ENCODE measurements at regions not wholly inside any gene's neighbourhood (a gene's known extent, or its start where the extent isn't known, plus 50 kb on each side); places are given as distances from the start of the nearest gene placed in this dataset.

GRCh38 chr18:25563816-25564683 lies 212.1 kb upstream of the ZNF521 start:
- WGBS, 2 donors = 85 to 90% methylated on average over 16 of the region's 16 CpGs
- intact Hi-C loops (cut with DNase I) = no loop called here
- Histone ChIP-seq H3K27ac (no peak overlapping the region), H3K4me3 (replicated peaks in 1 of 3) (no peak overlapping the region), H3K4me1 (no peaks in the 10 kb centered on the region), H3K9me3 (no peaks in the 10 kb centered on the region), H3K36me3 (no peaks in the 10 kb centered on the region), H3K27me3 (no peaks in the 10 kb centered on the region)
- DNase-seq = no peak
- no peak for TF ChIP-seq POLR2A (IDR thresholded peaks at IDR 0.05)
- no peak for TF ChIP-seq CTCF (IDR thresholded peaks at IDR 0.05)

GRCh38 chr18:25563346-25563745 lies 211.4 kb upstream of the ZNF521 start:
- Histone ChIP-seq H3K4me3 (replicated peaks in 1 of 3) (no peak overlapping the region), H3K4me1 (no peaks in the 10 kb centered on the region), H3K9me3 (no peaks in the 10 kb centered on the region), H3K27me3 (no peaks in the 10 kb centered on the region), H3K36me3 (no peaks in the 10 kb centered on the region), H3K27ac (no peak overlapping the region)
- no peak for DNase-seq
- intact Hi-C loops (cut with DNase I) = no loop called here
- no peak for TF ChIP-seq CTCF (IDR thresholded peaks at IDR 0.05)
- no peak for TF ChIP-seq POLR2A (IDR thresholded peaks at IDR 0.05)
- WGBS, 2 donors = 76 to 86% methylated on average over 3 of the region's 3 CpGs

DNA sequence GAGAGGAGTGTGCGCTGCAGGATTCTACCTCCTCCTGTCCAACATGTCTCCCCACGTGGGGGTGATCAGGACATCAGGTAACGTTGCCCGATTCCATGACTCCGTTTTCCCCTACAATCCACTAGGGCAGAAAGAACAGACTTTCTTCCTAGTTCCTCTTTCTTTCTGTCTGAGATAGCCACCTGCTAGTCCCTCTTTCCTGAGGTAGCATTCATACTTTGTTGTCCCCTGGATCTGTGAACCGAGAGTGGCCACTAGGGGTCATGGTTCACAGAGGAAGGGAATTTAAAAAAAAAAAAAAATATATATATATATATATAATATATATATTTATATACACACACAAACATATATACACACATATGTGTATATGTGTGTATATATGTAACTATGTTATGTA lies 210.0 kb upstream of the ZNF521 start:
- H3K4me1 ChIP-seq = no peaks in the 10 kb centered on the region
- H3K4me3 ChIP-seq (replicated peaks in 1 of 3) = no peak overlapping the region
- H3K27me3 ChIP-seq = no peaks in the 10 kb centered on the region
- DNase-seq = peak; percentile 5 to 9
- no peak overlapping the region for H3K27ac ChIP-seq
- intact Hi-C loops (cut with DNase I) = no loop called here
- TF ChIP-seq POLR2A (IDR thresholded peaks at IDR 0.05) = no peak
- TF ChIP-seq CTCF (IDR thresholded peaks at IDR 0.05) = peak in 2 of 6 experiments; percentile 9 to 26
- H3K36me3 ChIP-seq = no peaks in the 10 kb centered on the region
- H3K9me3 ChIP-seq = no peaks in the 10 kb centered on the region
- 58 to 64% methylated on average over 6 of the region's 6 CpGs for whole genome bisulfite sequencing, 2 donors

DNA sequence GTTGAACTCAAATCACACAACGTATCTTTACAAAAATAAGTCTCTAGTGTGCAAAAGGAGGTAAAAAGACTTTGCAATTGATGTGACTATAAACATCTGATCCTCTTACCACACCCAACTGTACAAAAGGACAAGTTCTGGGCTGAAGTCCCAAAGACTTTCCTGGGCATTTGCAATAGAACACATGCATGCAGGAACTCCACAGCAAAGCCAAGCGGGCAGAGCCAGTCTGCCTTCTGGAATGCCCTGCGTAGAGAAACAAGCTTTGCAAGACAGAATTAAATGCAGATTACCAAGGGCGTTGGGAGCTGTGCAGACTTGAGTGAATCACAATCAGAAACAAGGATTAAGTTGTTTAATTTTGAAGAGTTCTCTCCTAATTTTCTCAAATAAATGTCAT lies 208.4 kb upstream of the ZNF521 start:
- WGBS, 2 donors = 77 to 89% methylated on average over 4 of the region's 4 CpGs
- intact Hi-C loops (cut with DNase I) = no loop called here
- Histone ChIP-seq H3K36me3 (no peaks in the 10 kb centered on the region), H3K27me3 (no peaks in the 10 kb centered on the region), H3K27ac (no peak overlapping the region), H3K4me1 (no peaks in the 10 kb centered on the region), H3K4me3 (replicated peaks in 1 of 3) (no peak overlapping the region), H3K9me3 (no peaks in the 10 kb centered on the region)
- no peak for TF ChIP-seq CTCF (IDR thresholded peaks at IDR 0.05)
- TF ChIP-seq POLR2A (IDR thresholded peaks at IDR 0.05) = no peak
- DNase-seq = no peak

- WGBS, 2 donors = 55 to 62% methylated on average over 7 of the region's 7 CpGs
- no peaks in the 10 kb centered on the region for H3K9me3 ChIP-seq
- H3K27ac ChIP-seq = no peak overlapping the region
- H3K4me3 ChIP-seq (replicated peaks in 1 of 3) = no peak overlapping the region
- H3K36me3 ChIP-seq = no peaks in the 10 kb centered on the region
- TF ChIP-seq POLR2A (IDR thresholded peaks at IDR 0.05) (no peak), CTCF (IDR thresholded peaks at IDR 0.05) (no peak)
- no peaks in the 10 kb centered on the region for H3K4me1 ChIP-seq
- intact Hi-C loops (cut with DNase I) = no loop called here
- no peaks in the 10 kb centered on the region for H3K27me3 ChIP-seq
- no peak for DNase-seq
Measured at GRCh38 chr18:25557011-25557410, 205.0 kb upstream of the ZNF521 start.

All from thyroid gland (tissue), 4 donors.